PC-3 (cell line): ENCODE measurements at regions not wholly inside any gene's neighbourhood (a gene's known extent, or its start where the extent isn't known, plus 50 kb on each side); places are given as distances from the start of the nearest gene placed in this dataset.

ENCODE experiments used
- CTCF ChIP-seq: fragments of 300-600 bp; sonication (generic); conservative IDR thresholded peaks from 2 replicates; pipeline ENCODE4 v1.5.1; 2017; ENCODE audit warnings: antibody characterized with exemption, low read depth, mild to moderate bottlenecking, low read length
- EZH2 ChIP-seq: fragments of 300-600 bp; sonication (generic); IDR thresholded peaks from one replicate; pipeline ENCODE4 v1.6.1; 2017; ENCODE audit warnings: antibody characterized with exemption, mild to moderate bottlenecking, low read length; ENCODE audit not compliant: unreplicated experiment
- EZH2phosphoT487 ChIP-seq: fragments of 300-600 bp; sonication (generic); IDR thresholded peaks from 2 replicates; pipeline ENCODE4 v1.6.1; 2018; ENCODE audit warnings: mild to moderate bottlenecking, antibody characterized with exemption, low read length, borderline replicate concordance

DNA sequence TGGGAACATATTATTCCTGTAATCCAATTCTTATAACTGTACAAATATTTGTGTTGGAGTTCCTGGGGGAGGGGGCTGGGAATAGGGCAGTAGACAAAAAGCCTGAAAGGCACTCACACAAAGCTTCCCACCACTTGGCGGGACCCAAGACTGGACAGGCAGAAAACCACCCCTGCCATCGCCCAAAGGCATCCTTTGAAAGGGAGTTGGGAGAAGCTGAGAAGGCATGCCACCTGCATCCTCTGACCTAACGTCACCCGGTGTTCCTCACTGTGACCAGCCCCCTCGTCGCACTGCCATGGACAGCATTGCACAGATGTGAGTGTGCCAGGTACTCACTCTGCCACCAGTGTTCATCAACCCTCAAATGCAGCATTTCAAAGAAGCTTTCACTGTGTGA lies 80.6 kb upstream of the SMIM23 start:
- TF ChIP-seq CTCF (no peak), EZH2phosphoT487 (no peak), EZH2 (no peak)
